Gastrocnemius medialis (tissue), 4 donors: ENCODE measurements at regions not wholly inside any gene's neighbourhood (a gene's known extent, or its start where the extent isn't known, plus 50 kb on each side); places are given as distances from the start of the nearest gene placed in this dataset.

Source experiments
- POLR2A ChIP-seq, 2 donors: fragments of 450-650 bp; IDR thresholded peaks; one replicate each; pipeline ENCODE4 v1.6.1; 2017; ENCODE audit warnings: antibody characterized with exemption in 2 of 2, mild to moderate bottlenecking in 2 of 2, moderate library complexity in 2 of 2
- TF ChIP-seq, protein P1 (sequence below), 5 experiments: fragments of 450-650 bp in 3 of 5; fragments of 200-600 bp in 2 of 5; sonication (generic) in 2 of 5; IDR thresholded peaks in 4 of 5; conservative IDR thresholded peaks in 1 of 5; 1 replicate in 4 of 5; 2 replicates in 1 of 5; pipeline ENCODE4 v1.5.1; 2016 to 2019; ENCODE audit warnings: antibody characterized with exemption in 5 of 5, mild to moderate bottlenecking in 3 of 5, moderate library complexity in 3 of 5

DNA sequence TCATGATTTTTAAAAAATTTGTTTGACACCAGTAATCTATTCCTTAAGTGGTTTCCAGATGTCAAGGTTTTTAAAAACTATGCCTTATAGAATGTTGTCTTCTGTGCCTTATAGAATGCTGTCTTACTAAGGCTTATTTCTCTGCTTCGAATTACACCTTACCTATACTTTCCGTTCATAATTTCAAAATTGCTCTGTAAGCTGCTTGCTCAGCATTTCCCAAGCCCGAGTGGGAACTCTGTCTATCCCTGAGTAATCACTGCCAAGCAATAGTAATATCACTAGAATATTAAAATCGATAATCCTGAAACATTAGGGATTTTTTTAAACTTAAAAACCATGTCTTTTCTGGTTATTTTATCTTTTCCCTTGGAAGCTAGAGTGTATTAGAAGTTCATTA, 376.3 kb downstream of the PIK3R1 start:
- TF ChIP-seq, protein P1, sequence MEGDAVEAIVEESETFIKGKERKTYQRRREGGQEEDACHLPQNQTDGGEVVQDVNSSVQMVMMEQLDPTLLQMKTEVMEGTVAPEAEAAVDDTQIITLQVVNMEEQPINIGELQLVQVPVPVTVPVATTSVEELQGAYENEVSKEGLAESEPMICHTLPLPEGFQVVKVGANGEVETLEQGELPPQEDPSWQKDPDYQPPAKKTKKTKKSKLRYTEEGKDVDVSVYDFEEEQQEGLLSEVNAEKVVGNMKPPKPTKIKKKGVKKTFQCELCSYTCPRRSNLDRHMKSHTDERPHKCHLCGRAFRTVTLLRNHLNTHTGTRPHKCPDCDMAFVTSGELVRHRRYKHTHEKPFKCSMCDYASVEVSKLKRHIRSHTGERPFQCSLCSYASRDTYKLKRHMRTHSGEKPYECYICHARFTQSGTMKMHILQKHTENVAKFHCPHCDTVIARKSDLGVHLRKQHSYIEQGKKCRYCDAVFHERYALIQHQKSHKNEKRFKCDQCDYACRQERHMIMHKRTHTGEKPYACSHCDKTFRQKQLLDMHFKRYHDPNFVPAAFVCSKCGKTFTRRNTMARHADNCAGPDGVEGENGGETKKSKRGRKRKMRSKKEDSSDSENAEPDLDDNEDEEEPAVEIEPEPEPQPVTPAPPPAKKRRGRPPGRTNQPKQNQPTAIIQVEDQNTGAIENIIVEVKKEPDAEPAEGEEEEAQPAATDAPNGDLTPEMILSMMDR (IDR thresholded peaks at IDR 0.05 in 4 of 5, conservative IDR thresholded peaks at IDR 0.05 in 1 of 5): no peak
- no peak for TF ChIP-seq POLR2A (IDR thresholded peaks at IDR 0.05)
